SW 1271 (cell line): ENCODE measurements at regions not wholly inside any gene's neighbourhood (a gene's known extent, or its start where the extent isn't known, plus 50 kb on each side); places are given as distances from the start of the nearest gene placed in this dataset.

Experiments
- DNase-seq, 2 experiments: peaks; one replicate each; lab custom pipeline; 2025; lab: John Stamatoyannopoulos, UW

- DNase-seq: no peak
Measured at GRCh38 chr2:14910654-14911053, 278.1 kb downstream of the LRATD1 start.

- no peak for DNase-seq
Measured at GRCh38 chr2:14915983-14916382, 283.5 kb downstream of the LRATD1 start.

DNA sequence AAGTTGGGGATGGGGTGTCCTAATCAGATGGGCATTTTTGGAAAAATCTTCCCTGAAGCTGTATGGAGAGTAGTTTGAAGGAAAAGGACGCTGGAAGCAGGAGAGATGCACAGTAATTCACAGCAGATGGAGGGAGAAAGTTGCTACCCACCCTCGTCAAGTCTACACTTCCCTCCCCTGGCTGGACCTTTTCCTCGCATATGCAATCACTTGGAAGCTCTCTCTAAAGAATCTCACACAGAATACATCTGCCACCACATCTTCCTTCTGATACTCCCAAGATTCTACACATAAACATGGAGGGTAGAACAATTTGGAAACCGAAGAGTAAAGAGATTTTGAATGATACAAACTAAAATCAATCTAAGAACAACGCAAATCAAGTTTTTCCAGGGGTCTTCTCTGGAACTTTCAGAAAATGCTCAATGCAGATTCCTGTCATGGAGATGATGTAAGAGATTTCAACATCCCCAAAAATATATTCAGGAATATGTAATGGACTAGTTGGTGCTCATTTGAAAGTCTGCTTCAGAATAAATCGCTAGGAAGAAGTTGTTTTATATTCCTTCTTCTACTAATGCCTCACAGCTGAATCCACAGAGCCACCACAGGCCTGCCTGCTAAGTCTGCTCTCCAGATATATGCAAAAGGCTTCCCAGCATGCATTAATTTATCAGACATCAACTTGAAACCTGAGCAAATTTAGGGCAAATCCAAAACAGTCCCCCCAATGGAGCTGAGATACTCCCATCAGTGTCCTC, 291.5 kb downstream of the LRATD1 start:
- no peak for DNase-seq

- DNase-seq: no peak
Measured at GRCh38 chr2:14925471-14925870, 293.0 kb downstream of the LRATD1 start.

DNA sequence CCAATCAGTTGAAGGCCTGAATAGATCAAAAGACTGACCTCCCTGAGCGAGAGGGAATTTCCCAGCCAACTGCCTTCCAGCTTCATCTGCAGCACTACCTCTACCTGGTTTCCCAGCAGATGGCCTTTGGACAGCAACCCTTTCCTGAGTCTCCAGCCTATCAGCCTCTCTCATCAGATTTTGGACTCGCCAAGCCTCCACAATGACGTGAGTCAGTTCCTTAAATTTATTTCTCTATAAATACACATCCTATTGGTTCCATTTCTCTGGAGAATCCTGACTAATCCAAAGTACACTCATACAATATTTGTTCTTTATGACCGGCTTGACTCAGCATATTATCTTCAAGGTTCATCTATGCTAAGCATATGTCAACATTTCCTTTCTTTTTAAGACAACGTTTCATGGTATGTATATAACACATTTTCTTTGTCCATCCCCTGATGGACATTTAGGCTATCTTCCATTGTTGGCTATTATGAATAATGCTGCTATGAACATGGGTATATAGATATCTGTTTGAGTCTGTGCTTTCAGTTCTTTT, 294.6 kb downstream of the LRATD1 start:
- no peak for DNase-seq

DNA sequence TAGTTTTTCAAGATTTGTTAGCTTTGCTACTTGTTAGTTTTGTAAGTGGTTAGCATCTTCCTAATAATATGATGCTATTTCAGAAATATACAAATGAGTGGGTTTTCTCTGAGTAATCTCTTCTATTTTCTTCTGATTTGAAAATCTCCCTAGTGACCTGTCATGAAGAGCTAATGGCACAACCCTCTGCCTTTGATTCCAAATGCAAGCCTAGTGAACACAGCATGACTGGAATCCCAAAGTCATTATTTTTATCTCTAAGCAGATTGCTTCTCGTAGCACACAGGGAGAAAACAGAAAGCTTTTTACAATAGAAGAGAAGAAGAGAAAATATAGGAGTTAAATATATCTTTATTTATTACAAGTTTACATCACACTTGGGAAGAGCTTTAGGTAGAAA, 295.5 kb downstream of the LRATD1 start:
- no peak for DNase-seq

DNA sequence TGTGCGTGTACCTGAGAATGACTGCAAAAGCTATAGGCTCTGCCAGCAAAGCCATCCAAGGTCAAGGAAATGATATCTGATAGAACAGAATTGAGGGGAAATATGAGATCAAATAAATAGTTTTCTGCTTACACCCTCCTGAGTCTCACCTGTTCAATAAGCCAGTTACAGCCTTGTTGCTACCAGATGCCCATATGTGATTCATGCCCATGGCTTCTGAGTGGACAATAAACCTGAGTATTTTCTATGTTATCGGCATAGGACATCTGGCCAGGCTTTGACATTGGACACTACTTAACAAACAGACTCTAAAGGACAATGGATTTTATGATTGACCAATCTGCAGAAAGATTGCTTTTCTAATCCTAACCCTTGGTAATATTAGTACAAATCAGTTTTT, 297.9 kb downstream of the LRATD1 start:
- DNase-seq: no peak

GRCh38 chr2:14932285-14932684, 299.8 kb downstream of the LRATD1 start:
- no peak for DNase-seq

DNA sequence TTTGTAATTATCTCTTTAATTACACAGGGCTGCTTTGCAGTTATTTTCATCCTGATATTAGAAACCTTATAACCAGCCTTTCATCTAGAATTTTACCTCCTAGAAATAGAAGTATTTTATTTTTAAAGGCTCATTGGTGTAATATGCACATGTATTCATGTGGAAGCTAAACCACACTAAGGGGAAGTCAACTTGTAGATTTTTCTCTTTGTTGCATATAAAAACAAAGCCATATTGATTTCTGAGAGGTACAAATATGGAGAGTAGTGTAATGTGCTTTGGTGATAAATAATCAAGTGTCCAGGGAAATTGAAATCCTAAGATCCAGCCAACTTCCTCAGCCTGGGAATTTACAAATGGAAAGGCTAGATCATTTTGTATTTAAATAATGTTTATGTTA, 301.2 kb downstream of the LRATD1 start:
- no peak for DNase-seq

DNA sequence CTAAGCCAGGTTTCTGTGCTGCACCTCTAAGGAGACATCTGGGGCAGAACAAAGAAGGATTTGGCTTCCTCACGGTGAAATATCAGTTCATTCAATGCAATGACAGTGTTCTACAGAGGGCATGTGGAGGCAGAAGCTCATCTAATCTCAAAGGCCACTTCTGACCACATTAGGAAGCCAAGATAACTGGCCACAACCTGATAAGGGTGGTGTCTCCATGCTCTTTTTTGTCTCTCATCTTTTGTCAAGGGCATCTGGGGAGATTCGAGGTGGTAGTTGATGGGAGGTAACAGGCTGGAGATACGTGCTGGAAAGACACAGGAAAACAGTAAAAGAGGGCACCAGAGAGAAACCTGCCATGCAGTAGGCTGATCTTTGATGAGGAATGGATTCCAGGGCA, 303.9 kb downstream of the LRATD1 start:
- DNase-seq: no peak

DNA sequence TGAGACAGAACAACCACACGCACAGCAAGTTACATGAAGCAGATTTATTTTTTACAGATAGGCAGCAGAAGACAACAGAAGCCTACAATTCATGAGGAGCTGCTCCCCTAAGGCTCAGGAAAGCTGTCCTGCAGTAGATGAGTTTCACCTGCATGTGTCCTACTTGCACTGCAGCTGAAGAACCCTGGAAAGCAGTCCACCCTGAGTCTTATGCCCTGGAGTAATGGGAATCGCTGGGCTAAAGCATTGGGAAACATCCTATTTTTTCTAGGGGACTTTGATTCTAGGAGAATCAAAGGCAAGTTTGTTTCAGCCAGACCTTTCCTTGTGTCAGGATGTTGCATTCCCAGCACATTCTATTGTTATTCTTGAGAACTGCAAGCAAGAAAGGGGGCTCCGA, 304.8 kb downstream of the LRATD1 start:
- no peak for DNase-seq

DNA sequence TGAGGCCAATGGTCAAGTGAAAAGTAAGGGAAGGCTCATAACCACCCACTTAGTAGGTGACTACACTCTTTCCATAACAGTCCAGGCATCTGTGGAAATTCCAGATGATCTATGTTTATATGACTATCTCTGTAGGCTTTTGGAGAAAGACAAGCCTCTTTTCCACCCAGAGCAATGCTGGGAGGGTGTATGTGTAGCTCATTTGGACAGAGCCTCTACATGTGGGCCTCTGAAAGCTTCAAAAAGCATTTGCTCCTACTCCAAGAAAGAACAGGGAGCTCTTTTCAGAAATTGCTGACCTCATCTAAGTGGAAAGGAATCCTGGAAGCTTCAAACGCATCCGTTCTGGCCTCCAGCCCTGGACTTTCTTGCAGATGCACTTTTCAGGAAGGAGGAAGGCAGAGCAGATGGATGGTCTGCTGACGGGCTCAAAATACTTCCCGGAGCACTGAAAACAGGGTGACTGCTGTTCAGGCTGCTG, 308.7 kb downstream of the LRATD1 start:
- peak in 1 of 2 experiments; percentile 22 for DNase-seq

DNA sequence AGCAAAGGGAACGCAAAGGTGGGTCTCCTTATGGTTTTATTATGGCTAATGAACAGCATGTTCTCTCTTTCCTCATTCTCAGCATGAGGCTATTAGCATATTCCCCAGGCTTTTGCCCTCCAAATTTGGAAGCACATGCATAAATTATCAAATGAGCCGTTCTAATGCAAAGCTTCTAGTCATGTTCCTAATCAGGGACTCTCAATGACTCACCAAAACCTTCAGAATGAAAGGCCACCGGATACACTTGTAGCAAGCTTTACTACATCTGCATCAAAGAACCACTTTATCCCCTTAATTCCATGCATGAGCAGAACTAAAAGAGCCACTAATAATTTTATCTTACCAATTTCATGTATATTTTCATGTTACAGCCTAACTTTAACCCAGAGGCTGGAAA, 310.5 kb downstream of the LRATD1 start:
- DNase-seq: no peak

GRCh38 chr2:14944562-14945346, 312.2 kb downstream of the LRATD1 start:
- DNase-seq: peak in 1 of 2 experiments; percentile 13

DNA sequence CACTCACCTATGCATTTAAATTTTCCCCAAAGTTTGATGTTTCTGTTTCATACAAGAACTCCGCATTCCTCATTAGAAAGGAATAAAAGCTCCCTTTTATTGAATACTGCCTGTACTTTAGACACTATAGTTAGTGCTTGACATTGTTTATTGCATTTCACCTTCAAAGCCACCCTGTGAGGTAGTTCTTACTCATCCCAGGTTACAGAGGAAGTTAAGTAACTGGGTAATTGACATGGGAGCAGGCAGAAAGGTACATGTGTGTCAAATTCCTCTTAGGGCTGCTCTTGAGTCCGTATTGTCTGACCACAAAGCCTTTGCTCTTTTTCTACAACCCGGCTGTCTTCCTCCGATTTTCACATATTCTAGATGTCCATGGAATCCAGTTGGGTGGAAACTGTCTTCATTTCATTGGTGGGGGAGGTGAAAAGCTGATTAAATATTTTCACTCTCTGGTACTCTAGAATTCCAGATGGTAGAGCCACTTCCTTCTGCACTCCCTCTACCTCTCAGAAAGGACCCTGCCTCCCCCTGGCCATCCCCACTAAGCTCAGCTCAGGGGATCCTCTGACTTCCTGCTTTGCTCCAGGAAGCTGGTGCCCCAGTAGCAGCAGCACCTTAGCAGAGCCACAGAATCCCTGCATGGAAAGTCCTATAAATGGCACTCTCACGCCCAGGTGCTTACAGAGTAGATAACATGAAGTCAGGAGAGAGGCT, 319.2 kb downstream of the LRATD1 start:
- DNase-seq: no peak

DNA sequence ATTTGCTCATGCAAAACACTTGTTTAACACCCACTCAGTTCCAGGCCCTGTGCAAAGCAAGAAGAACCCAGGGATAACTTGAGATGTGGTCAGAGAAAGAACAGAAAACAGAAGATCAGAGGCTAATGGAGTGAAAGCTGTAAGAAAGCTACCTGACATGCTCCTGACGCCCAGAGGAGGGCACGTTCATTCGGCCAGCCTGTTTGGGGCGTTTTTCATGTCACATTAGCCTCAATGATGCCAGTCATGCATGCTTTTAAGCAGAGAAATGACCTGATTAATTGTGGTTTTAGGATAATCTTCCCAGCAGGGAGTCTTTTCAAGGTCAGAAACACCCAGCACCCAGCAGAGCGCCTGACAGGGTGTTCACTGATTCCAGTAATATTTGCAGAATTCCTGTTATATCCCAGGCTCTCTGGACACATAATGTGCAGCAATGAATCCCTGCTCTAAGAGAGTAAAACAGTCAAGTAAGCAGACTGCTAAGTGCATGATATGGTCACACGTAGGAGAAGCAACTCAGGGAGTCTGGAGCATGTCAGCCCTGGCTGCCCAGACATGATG, 320.0 kb downstream of the LRATD1 start:
- no peak for DNase-seq

GRCh38 chr2:14960686-14961324, 328.3 kb downstream of the LRATD1 start:
- DNase-seq: no peak

- DNase-seq: no peak
Measured at GRCh38 chr2:14967729-14968128, 335.2 kb downstream of the LRATD1 start.

GRCh38 chr2:14975381-14975780, 342.9 kb downstream of the LRATD1 start:
- no peak for DNase-seq

DNA sequence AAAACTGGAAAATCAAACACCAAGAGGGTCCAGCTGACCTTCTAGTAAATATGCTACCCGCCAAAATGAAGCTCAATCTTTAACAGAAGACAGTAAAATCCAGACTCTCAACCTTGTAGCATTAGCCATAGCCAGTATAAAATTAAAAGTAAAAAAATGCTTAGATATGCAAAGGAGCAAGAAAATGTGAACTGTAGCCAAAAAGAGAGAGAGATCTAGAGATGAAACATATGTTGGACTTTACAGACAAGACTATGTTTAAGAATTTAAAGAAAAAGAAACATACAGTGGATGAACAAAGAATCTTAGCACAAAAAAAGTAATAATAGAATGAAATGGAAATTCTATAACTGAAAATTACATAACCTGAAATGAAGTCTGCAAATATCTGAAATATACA, 344.5 kb downstream of the LRATD1 start:
- DNase-seq: no peak

DNA sequence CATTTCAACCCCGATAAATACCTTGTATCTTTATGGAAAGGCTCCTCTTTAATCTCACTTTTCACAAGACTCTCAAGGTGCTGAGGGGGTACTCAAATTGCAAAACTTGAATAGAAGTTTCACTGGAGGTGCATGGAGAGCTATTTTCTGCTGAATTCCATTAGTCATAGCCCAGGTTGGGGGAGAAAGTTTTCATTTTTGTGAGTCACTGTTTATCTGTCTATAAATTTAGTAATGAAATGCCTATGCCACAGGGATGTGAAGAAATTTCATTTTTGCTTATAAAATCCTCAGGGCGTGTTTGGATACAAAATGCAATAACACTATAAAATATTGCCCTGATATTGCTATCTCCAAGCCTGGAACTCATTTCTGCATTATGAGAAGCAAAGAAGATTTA, 346.3 kb downstream of the LRATD1 start:
- DNase-seq: no peak

DNA sequence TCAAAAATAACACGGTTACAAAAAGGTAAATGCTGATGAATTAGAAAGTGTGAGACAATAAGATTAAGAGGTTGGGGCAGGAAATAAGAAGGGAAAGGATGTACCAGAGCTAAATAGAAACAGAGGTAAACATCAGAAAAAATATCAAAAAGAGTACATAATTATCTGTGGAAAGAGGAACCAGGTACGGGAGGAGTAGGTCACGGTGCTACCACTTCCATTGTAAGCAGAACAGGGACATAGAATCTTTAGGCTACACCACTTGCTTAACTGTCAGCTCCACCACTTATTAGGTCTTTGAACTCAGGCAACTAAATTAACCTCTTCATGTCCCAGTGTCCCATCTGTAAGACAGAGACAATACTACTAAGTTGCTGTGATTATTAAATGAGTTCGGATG, 350.3 kb downstream of the LRATD1 start:
- DNase-seq: no peak
